ENCODE measurements at regions not wholly inside any gene's neighbourhood (a gene's known extent, or its start where the extent isn't known, plus 50 kb on each side); places are given as distances from the start of the nearest gene placed in this dataset.

DNA sequence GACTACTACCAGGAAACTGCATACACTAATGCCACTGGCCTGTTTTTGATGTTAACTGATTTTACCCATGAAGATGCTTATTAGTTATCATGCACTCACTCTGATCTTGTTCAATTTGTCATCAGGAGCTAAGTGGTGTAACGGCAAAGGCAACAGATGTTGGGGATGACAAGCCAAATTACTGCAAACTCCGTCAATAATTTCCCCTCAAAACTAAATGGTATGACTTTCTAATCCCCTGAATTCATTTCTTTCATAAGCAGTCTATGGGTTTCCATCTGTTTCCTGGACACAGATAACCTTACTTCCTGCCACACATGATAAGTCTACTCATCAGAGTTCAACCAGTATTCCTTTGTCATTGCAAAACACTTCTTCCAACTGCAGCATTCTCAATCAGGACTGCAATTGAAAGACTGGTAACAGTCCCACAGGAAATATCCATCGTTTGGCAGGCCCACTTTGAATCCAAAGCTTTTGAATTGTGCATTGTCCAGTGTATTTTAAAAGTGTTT is 96.2 kb upstream of the SMC2 start:
- H3K4me3 ChIP-seq (ENCODE audit: low read length), result no peak overlapping the region
- TF ChIP-seq, protein P1, sequence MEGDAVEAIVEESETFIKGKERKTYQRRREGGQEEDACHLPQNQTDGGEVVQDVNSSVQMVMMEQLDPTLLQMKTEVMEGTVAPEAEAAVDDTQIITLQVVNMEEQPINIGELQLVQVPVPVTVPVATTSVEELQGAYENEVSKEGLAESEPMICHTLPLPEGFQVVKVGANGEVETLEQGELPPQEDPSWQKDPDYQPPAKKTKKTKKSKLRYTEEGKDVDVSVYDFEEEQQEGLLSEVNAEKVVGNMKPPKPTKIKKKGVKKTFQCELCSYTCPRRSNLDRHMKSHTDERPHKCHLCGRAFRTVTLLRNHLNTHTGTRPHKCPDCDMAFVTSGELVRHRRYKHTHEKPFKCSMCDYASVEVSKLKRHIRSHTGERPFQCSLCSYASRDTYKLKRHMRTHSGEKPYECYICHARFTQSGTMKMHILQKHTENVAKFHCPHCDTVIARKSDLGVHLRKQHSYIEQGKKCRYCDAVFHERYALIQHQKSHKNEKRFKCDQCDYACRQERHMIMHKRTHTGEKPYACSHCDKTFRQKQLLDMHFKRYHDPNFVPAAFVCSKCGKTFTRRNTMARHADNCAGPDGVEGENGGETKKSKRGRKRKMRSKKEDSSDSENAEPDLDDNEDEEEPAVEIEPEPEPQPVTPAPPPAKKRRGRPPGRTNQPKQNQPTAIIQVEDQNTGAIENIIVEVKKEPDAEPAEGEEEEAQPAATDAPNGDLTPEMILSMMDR (conservative IDR thresholded peaks at IDR 0.05; ENCODE audit: low read depth, low read length), result no peak
- DNase-seq (ENCODE audit: low read depth), result no peak

DNA sequence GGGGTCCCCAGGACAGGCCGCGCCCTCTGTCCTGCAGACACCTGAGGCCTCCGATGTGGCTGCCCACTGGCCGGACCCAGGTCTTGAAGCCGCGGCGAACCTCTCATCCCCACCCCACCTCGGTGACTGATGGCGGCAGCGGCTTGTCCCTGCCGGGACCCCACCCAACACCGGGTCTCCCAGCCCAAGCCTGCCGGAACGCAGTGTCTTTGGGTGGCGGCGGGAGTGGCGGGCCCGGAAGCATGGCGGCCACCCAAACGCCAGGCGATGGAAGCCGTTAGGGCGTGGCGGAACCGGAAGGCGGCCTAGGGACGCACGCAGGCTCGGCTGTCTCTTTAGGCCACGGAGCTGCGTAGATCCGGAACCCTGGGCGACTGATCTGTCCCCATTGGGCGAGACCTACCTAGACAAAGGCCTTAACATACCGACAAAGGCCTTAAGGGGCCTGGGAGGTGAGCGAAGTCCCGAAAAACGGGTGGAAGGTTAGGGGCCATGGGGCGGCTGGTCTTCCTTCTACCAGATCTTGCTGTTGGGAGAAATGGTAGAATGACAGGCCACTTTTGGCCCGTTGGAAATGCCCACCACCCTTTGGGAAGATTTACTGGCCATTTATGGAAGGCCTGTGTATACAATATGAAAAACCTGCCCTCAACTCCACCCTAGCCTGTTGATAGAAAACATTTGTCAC is 94.6 kb upstream of the SMC2 start:
- no peak for DNase-seq (ENCODE audit: low read depth)
- H3K4me3 ChIP-seq (ENCODE audit: low read length), result no peak overlapping the region
- TF ChIP-seq, protein P1 (conservative IDR thresholded peaks at IDR 0.05; ENCODE audit: low read depth, low read length), result no peak

DNA sequence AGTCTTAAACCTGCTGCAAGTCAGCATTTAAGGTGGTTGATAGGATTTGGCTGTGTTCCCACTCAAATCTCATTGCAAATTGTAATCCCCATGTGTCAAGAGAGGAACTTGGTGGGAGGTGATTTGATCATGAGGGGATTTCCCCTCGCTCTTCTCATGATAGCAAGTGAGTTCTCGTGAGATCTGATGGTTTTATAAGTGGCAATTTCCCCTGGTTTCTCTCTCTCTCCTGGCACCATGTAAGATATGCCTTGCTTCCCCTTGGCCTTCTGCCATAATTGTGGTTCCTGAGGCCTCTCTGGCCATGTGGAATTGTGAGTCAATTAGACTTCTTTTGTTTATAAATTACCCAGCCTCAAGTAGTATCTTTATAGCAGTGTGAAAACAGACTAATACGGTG is 84.3 kb upstream of the SMC2 start:
- TF ChIP-seq, protein P1 (conservative IDR thresholded peaks at IDR 0.05; ENCODE audit: low read depth, low read length), result no peak
- peak; percentile 34 for DNase-seq (ENCODE audit: low read depth)
- no peak overlapping the region for H3K4me3 ChIP-seq (ENCODE audit: low read length)

DNA sequence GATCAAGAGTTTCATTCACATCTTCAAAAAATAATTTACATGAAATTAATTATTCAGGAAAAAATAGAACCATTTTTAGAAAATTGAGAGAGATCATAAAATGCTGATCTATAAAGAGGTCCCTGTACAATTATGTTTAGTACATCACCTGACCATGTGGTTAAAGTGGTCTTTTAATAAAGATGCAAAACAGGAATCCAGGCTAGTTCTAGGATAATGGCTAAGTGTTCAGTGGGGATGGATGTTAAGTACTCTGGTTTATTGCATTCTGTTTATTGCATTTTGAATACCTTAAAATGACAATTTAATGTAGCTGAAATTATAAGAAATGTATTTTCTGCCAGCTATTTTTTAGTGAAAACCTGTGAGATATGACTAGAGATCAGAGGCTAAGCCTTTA is 72.0 kb upstream of the SMC2 start:
- no peak for DNase-seq (ENCODE audit: low read depth)
- TF ChIP-seq, protein P1 (conservative IDR thresholded peaks at IDR 0.05; ENCODE audit: low read depth, low read length), result no peak

DNA sequence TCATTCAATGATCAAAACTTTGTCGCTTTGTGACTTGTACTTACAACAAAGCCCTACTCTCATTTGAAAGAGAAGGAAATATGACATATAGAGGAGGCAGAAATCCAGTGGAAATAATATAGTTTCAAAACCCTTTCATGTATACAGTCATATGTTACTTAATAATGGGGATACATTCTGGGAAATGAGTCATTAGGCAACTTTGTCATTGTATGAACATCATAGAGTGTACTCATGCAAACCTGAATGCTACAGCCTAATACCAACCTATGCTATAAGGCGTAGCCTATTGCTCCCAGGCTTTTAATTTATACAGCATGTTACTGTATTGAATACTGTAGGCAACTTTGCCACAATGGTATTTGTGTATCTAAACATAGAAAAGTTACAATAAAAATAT is 69.0 kb upstream of the SMC2 start:
- H3K4me3 ChIP-seq (ENCODE audit: low read length), result no peak overlapping the region
- TF ChIP-seq, protein P1 (conservative IDR thresholded peaks at IDR 0.05; ENCODE audit: low read depth, low read length), result no peak
- DNase-seq (ENCODE audit: low read depth), result peak; percentile 23

More for the DNA sequence above, 72.0 kb upstream of the SMC2 start:
- no peak overlapping the region for H3K4me3 ChIP-seq (ENCODE audit: low read length)

DNA sequence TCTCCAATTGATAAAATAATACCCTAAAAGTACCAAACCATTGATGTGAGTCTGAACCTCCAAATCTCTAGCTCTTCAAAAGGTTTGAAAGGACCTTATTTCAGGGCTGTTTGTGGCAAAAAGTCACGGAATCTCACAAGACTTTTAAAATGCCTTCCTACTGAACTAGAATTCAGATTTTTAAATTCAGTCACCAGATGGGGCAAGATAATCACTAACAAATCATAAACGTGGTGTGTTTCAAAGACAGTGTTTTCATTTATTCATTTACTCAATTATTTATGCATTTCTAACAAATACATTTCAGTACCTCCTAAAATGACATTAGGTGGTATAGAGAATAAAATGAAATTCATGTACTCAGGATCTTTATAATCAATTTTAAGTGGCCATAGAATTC is 68.2 kb upstream of the SMC2 start:
- no peak overlapping the region for H3K4me3 ChIP-seq (ENCODE audit: low read length)
- no peak for DNase-seq (ENCODE audit: low read depth)
- TF ChIP-seq, protein P1 (conservative IDR thresholded peaks at IDR 0.05; ENCODE audit: low read depth, low read length), result no peak

DNA sequence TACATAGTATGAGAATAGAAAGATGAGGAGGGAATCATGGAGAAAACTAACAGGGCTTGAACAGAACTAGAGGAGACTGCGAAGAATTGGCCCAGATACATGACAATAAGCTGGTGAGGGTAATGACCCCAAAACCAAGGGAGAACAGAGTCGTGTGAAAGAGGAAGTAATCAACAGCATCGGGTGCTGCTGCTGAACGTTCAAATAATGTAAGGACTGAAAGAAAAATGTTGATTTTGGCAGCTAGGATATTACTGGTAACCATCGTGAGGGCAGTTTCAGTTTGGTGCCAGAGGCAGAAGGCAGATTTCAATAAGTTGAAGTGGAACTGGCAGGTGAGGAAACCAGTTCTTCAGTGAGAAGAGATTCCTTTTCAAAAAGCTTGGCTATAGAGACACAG is 66.8 kb upstream of the SMC2 start:
- H3K4me3 ChIP-seq (ENCODE audit: low read length), result no peak overlapping the region
- DNase-seq (ENCODE audit: low read depth), result no peak
- TF ChIP-seq, protein P1 (conservative IDR thresholded peaks at IDR 0.05; ENCODE audit: low read depth, low read length), result no peak

Measured in retinal pigment epithelial cell (primary cell).